BE2C (cell line): ENCODE measurements at regions not wholly inside any gene's neighbourhood (a gene's known extent, or its start where the extent isn't known, plus 50 kb on each side); places are given as distances from the start of the nearest gene placed in this dataset.

ENCODE experiments used
- DNase-seq: peaks from one replicate; pipeline ENCODE4 v3.0.0-alpha.2; 2020
- H3K27me3 ChIP-seq: fragments of 250-450 bp; sonication (Bioruptor Pico); 2 replicates; pipeline ENCODE4 v1.5.1; 2020; ENCODE audit warnings: mild to moderate bottlenecking
- H3K36me3 ChIP-seq: fragments of 250-450 bp; sonication (Bioruptor Pico); 2 replicates; pipeline ENCODE4 v1.5.1; 2020; ENCODE audit warnings: mild to moderate bottlenecking
- H3K4me1 ChIP-seq: fragments of 250-450 bp; sonication (Bioruptor Pico); 2 replicates; pipeline ENCODE4 v1.5.1; 2020
- H3K4me3 ChIP-seq: 2 replicates; pipeline ENCODE4 v1.5.1; 2011; ENCODE audit warnings: low read depth, low read length
- H3K9me3 ChIP-seq: fragments of 250-450 bp; sonication (Bioruptor Pico); 2 replicates; pipeline ENCODE4 v1.5.1; 2020
- CTCF ChIP-seq: IDR thresholded peaks from 2 replicates; pipeline ENCODE4 v1.5.1; 2012; ENCODE audit warnings: mild to moderate bottlenecking, low read depth, low read length

GRCh38 chr2:48865704-48866103, 110.2 kb upstream of the LHCGR start:
- no peak for DNase-seq
- TF ChIP-seq CTCF: no peak
- no peaks in the 10 kb centered on the region for H3K4me1 ChIP-seq
- H3K27me3 ChIP-seq: no peaks in the 10 kb centered on the region
- no peaks in the 10 kb centered on the region for H3K9me3 ChIP-seq
- no peaks in the 10 kb centered on the region for H3K36me3 ChIP-seq
- no peak overlapping the region for H3K4me3 ChIP-seq

DNA sequence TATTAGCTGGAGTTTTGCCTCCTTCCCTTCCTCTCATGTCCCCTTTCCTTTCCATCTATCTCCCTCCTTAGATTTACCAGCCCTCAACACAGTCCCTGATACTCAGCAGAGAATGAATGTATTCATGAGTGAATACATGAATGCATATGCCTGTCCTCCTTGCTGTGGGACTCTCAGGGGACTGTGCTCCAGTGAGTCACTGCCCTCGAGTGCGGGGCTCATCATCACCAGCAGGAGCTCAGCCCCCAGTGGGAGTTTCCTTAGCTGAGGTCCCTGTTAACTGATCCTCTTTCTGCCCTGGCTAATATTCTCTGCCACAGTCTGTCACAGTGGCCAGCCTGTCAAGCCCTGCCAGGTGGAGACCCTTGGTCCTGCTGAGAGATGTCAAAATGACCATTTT, 104.9 kb upstream of the LHCGR start:
- Histone ChIP-seq H3K4me3 (no peak overlapping the region), H3K36me3 (no peaks in the 10 kb centered on the region), H3K4me1 (no peaks in the 10 kb centered on the region), H3K27me3 (no peaks in the 10 kb centered on the region), H3K9me3 (no peaks in the 10 kb centered on the region)
- DNase-seq: peak; percentile 14
- TF ChIP-seq CTCF: no peak

DNA sequence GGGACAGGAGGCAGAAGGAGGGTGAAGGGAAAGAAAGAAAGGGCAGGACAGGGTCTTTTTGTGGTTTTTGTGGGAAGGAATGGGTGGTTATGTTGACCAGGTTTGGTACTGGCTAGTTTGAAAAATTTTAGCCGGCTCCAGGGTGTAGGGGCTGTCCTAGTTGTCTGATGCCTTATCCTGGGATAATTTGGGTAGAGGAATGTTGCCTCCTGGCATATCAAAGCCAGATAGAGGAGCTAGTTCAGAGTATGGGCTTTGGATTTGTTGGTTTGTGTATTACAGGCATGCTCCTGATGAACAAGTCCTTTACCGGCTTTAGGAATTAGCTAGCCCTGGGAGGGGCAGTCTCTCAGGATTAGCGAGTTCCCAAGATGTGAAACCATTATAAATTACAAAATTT, 101.1 kb upstream of the LHCGR start:
- no peak for TF ChIP-seq CTCF
- H3K36me3 ChIP-seq: no peaks in the 10 kb centered on the region
- H3K9me3 ChIP-seq: no peaks in the 10 kb centered on the region
- H3K4me3 ChIP-seq: no peak overlapping the region
- no peaks in the 10 kb centered on the region for H3K4me1 ChIP-seq
- DNase-seq: no peak
- no peaks in the 10 kb centered on the region for H3K27me3 ChIP-seq

DNA sequence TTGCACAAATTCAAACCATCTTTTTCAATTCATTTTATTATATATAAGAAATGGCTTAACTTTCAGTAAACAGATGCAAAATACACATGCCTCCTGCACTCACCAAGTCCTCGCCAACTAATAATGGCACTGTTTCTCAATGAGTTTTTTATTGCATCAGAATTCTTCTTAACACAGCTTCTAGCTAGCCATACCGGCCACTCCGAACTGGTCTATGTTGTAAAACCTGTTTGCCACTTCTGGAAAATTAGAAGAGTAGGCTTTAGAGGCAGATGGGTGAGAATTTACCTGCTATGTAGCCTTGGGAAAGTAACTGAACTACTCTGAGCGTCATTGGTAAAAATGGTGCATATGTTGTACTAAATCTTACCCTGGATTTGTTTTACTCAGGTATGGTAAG, 100.6 kb upstream of the LHCGR start:
- H3K36me3 ChIP-seq: no peaks in the 10 kb centered on the region
- TF ChIP-seq CTCF: no peak
- no peak for DNase-seq

GRCh38 chr2:48855142-48855541, 99.6 kb upstream of the LHCGR start:
- Histone ChIP-seq H3K36me3 (no peaks in the 10 kb centered on the region), H3K27me3 (no peaks in the 10 kb centered on the region), H3K9me3 (no peaks in the 10 kb centered on the region), H3K4me3 (no peak overlapping the region), H3K4me1 (no peaks in the 10 kb centered on the region)
- DNase-seq: no peak
- TF ChIP-seq CTCF: no peak

More for the DNA sequence above, 100.6 kb upstream of the LHCGR start:
- H3K27me3 ChIP-seq: no peaks in the 10 kb centered on the region
- H3K4me3 ChIP-seq: no peak overlapping the region
- H3K9me3 ChIP-seq: no peaks in the 10 kb centered on the region
- no peaks in the 10 kb centered on the region for H3K4me1 ChIP-seq

DNA sequence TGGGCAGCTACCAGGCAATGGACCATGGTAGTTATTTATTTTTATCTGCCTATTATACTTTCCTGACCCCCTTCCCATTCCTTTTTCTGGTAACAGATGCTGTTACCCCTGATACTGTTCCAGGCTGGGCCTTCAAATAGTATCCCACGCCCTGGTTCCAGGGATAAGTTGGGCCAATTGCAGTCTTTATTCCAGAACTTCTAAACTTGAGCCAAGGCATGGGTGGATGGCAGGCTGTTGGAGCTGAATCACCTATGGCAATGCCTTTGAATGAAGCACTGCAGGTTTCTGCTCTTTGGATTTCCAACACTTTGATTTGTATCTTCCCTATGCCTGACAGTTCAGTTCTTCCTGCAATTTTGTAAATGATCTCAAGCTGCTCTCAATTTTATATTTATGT, 99.2 kb upstream of the LHCGR start:
- no peaks in the 10 kb centered on the region for H3K27me3 ChIP-seq
- no peaks in the 10 kb centered on the region for H3K4me1 ChIP-seq
- H3K4me3 ChIP-seq: no peak overlapping the region
- TF ChIP-seq CTCF: no peak
- DNase-seq: no peak
- no peaks in the 10 kb centered on the region for H3K9me3 ChIP-seq
- no peaks in the 10 kb centered on the region for H3K36me3 ChIP-seq
